Activated T-helper 17 cell treated with anti-CD3 and anti-CD28 coated beads, Interleukin-2, amount 50 U/mL, for 72 hours (primary cell): ENCODE measurements at regions not wholly inside any gene's neighbourhood (a gene's known extent, or its start where the extent isn't known, plus 50 kb on each side); places are given as distances from the start of the nearest gene placed in this dataset.
"Not testable (repeated sequence)": the region's sequence is repeated elsewhere in the genome, so short reads cannot be mapped to it uniquely, and the experiment has no call there.

Source experiments
- ATAC-seq: fragments of 150-1000 bp; cut with Tn5 transposase; replicated peaks from 2 replicates; pipeline ENCODE4 v1.10.0; 2021; ENCODE audit warnings: mild to moderate bottlenecking, moderate library complexity
- H3K27ac Mint-ChIP-seq: one replicate; pipeline ENCODE4 v1.8.0; 2022; ENCODE audit warnings: mixed read lengths
- H3K27me3 Mint-ChIP-seq: one replicate; pipeline ENCODE4 v1.8.0; 2022; ENCODE audit warnings: mixed read lengths
- H3K36me3 Mint-ChIP-seq: one replicate; pipeline ENCODE4 v1.8.0; 2022; ENCODE audit warnings: low read depth, mild to moderate bottlenecking, mixed read lengths
- H3K4me1 Mint-ChIP-seq: one replicate; pipeline ENCODE4 v1.8.0; 2022; ENCODE audit warnings: mixed read lengths
- H3K4me3 Mint-ChIP-seq: one replicate; pipeline ENCODE4 v1.8.0; 2022; ENCODE audit warnings: mild to moderate bottlenecking, mixed read lengths
- H3K9me3 Mint-ChIP-seq: one replicate; pipeline ENCODE4 v1.8.0; 2022; ENCODE audit warnings: mixed read lengths

- H3K4me1 Mint-ChIP-seq, H3K4me3 Mint-ChIP-seq, H3K27me3 Mint-ChIP-seq, H3K27ac Mint-ChIP-seq, H3K36me3 Mint-ChIP-seq, ATAC-seq: not testable (repeated sequence)
- peaks cover 18% of the 10 kb centered on the region for H3K9me3 Mint-ChIP-seq
These were observed 64.5 kb upstream of the HTR1E start for GRCh38 chr6:86872810-86873209.

- no peaks in the 10 kb centered on the region for H3K36me3 Mint-ChIP-seq
- no peak overlapping the region for H3K27ac Mint-ChIP-seq
- H3K27me3 Mint-ChIP-seq = no peaks in the 10 kb centered on the region
- no peaks in the 10 kb centered on the region for H3K4me1 Mint-ChIP-seq
- H3K4me3 Mint-ChIP-seq = no peak overlapping the region
- peaks cover 18% of the 10 kb centered on the region for H3K9me3 Mint-ChIP-seq
- no peak for ATAC-seq
These were observed 65.6 kb upstream of the HTR1E start for GRCh38 chr6:86871681-86872080.

- peaks cover 22% of the 10 kb centered on the region for H3K9me3 Mint-ChIP-seq
- no peak overlapping the region for H3K4me3 Mint-ChIP-seq
- H3K36me3 Mint-ChIP-seq = no peaks in the 10 kb centered on the region
- ATAC-seq = no peak
- no peak overlapping the region for H3K27ac Mint-ChIP-seq
- no peaks in the 10 kb centered on the region for H3K4me1 Mint-ChIP-seq
- no peaks in the 10 kb centered on the region for H3K27me3 Mint-ChIP-seq
These were observed 67.8 kb upstream of the HTR1E start for GRCh38 chr6:86869500-86869899.

DNA sequence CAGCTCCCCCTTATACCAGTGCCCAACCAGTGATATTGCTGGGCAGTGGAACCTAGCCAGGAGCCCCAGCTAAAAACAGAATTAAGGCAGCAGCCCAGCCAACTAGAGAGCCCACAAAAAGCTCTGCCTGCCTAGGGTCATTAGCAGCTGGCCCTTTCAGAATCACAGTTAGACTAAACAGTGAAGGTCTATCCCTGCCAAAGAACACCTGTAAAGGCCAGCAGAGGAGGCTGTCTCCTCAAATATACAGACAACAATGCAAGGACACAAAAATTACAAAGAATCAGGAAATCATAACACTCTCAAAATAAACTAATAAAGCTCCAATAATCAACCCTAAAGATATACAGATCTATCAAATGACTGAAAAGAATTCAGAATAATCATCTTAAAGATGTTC is 77.8 kb upstream of the HTR1E start:
- Mint-ChIP-seq H3K27ac (no peak overlapping the region), H3K4me1 (no peaks in the 10 kb centered on the region), H3K4me3 (no peak overlapping the region), H3K9me3 (no peaks in the 10 kb centered on the region), H3K36me3 (no peaks in the 10 kb centered on the region), H3K27me3 (no peaks in the 10 kb centered on the region)
- no peak for ATAC-seq

- Mint-ChIP-seq H3K36me3 (no peaks in the 10 kb centered on the region), H3K4me3 (no peak overlapping the region)
- ATAC-seq = no peak
These were observed 78.4 kb upstream of the HTR1E start for GRCh38 chr6:86858970-86859369.

GRCh38 chr6:86857783-86858182 is 79.5 kb upstream of the HTR1E start:
- no peak for ATAC-seq
- H3K36me3 Mint-ChIP-seq = no peaks in the 10 kb centered on the region
- no peaks in the 10 kb centered on the region for H3K4me1 Mint-ChIP-seq
- no peaks in the 10 kb centered on the region for H3K9me3 Mint-ChIP-seq
- H3K27ac Mint-ChIP-seq = no peak overlapping the region
- no peaks in the 10 kb centered on the region for H3K27me3 Mint-ChIP-seq
- H3K4me3 Mint-ChIP-seq = no peak overlapping the region

More at GRCh38 chr6:86858970-86859369, 78.4 kb upstream of the HTR1E start:
- no peaks in the 10 kb centered on the region for H3K27me3 Mint-ChIP-seq
- no peaks in the 10 kb centered on the region for H3K4me1 Mint-ChIP-seq
- no peaks in the 10 kb centered on the region for H3K9me3 Mint-ChIP-seq
- H3K27ac Mint-ChIP-seq = no peak overlapping the region

GRCh38 chr6:86856937-86857563 is 80.3 kb upstream of the HTR1E start:
- Mint-ChIP-seq H3K27me3 (no peaks in the 10 kb centered on the region), H3K4me1 (no peaks in the 10 kb centered on the region), H3K36me3 (no peaks in the 10 kb centered on the region), H3K9me3 (no peaks in the 10 kb centered on the region), H3K27ac (no peak overlapping the region), H3K4me3 (no peak overlapping the region)
- ATAC-seq = no peak

GRCh38 chr6:86856379-86856778 is 80.9 kb upstream of the HTR1E start:
- Mint-ChIP-seq H3K4me1 (no peaks in the 10 kb centered on the region), H3K27me3 (no peaks in the 10 kb centered on the region), H3K4me3 (no peak overlapping the region), H3K27ac (no peak overlapping the region), H3K36me3 (no peaks in the 10 kb centered on the region), H3K9me3 (no peaks in the 10 kb centered on the region)
- no peak for ATAC-seq

- ATAC-seq = no peak
- no peak overlapping the region for H3K4me3 Mint-ChIP-seq
- H3K9me3 Mint-ChIP-seq = no peaks in the 10 kb centered on the region
- no peaks in the 10 kb centered on the region for H3K27me3 Mint-ChIP-seq
- no peaks in the 10 kb centered on the region for H3K4me1 Mint-ChIP-seq
- H3K36me3 Mint-ChIP-seq = no peaks in the 10 kb centered on the region
- no peak overlapping the region for H3K27ac Mint-ChIP-seq
These were observed 88.3 kb upstream of the HTR1E start for GRCh38 chr6:86848986-86849385.

DNA sequence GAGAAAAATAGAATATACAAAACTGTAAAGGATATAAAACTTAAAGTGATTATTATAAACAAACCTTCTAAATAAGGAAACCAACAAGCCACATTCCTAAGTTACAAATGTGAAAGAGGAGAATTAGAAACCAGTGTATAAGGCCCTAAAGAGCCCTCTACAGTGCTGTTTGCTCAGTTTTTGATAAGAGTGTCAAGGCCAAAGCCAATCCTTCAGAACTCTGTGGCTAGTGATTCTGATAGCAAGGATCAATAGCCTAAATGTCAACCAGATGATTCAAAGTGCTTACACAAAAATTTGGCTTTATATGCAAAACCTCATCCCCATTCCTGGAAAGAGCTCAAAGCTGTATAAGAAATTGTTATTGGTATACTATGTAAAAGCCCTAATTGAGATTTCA is 104.6 kb upstream of the HTR1E start:
- Mint-ChIP-seq H3K4me1 (no peaks in the 10 kb centered on the region), H3K27ac (no peak overlapping the region), H3K27me3 (peaks cover 6% of the 10 kb centered on the region), H3K9me3 (peaks cover 8% of the 10 kb centered on the region), H3K4me3 (no peak overlapping the region), H3K36me3 (no peaks in the 10 kb centered on the region)
- no peak for ATAC-seq

- no peak overlapping the region for H3K27ac Mint-ChIP-seq
- H3K27me3 Mint-ChIP-seq = peaks cover 6% of the 10 kb centered on the region
- no peaks in the 10 kb centered on the region for H3K4me1 Mint-ChIP-seq
- no peaks in the 10 kb centered on the region for H3K36me3 Mint-ChIP-seq
- no peak for ATAC-seq
- peaks cover 5% of the 10 kb centered on the region for H3K9me3 Mint-ChIP-seq
- no peak overlapping the region for H3K4me3 Mint-ChIP-seq
These were observed 111.9 kb upstream of the HTR1E start for GRCh38 chr6:86825436-86825835.

DNA sequence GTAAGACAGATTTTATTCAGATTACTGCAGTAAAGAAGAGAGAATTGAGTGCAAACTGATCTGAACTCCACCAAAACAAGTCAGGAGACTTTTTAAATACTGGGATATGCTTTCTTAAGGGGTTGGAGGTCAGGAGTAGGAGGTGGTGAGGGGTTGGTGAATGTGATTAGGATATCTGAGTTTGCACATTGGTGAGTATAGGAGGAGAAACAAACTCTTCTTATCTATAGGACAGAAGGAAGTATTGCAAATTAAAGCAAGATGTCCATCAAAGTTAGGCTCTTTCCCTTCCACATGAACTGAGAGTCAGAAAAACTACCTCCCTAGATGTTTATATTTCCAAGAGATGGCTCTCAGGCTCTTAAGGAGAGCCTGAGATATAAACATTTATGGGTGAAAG is 114.6 kb upstream of the HTR1E start:
- Mint-ChIP-seq H3K27me3 (no peaks in the 10 kb centered on the region), H3K36me3 (no peaks in the 10 kb centered on the region), H3K4me3 (no peak overlapping the region), H3K9me3 (peaks cover 4% of the 10 kb centered on the region), H3K27ac (no peak overlapping the region), H3K4me1 (no peaks in the 10 kb centered on the region)
- ATAC-seq = no peak

DNA sequence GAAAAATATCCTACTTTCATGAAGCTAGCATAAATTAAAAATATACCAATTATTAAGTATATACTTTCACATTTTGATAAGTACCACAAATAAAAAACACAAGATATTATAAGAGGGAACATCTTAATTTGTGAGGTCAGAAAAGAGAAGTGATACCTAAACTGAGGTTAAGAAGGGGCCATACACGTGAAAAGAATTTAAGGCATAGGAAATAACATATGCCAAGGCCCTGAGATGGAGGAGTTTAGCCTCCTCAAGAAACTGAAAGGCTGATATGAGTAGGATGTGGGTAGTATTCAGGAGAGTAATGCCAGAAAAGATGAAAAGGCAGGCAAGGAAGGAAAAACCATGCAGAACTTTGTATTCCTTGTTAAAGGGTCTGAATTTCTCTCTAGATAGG is 116.6 kb upstream of the HTR1E start:
- no peaks in the 10 kb centered on the region for H3K27me3 Mint-ChIP-seq
- H3K4me1 Mint-ChIP-seq = no peaks in the 10 kb centered on the region
- peaks cover 7% of the 10 kb centered on the region for H3K9me3 Mint-ChIP-seq
- ATAC-seq = no peak
- no peaks in the 10 kb centered on the region for H3K36me3 Mint-ChIP-seq
- H3K27ac Mint-ChIP-seq = no peak overlapping the region
- H3K4me3 Mint-ChIP-seq = no peak overlapping the region

- Mint-ChIP-seq H3K4me1 (no peaks in the 10 kb centered on the region), H3K27me3 (no peaks in the 10 kb centered on the region), H3K9me3 (peaks cover 9% of the 10 kb centered on the region), H3K4me3 (no peak overlapping the region), H3K27ac (no peak overlapping the region), H3K36me3 (no peaks in the 10 kb centered on the region)
- no peak for ATAC-seq
These were observed 143.7 kb upstream of the HTR1E start for GRCh38 chr6:86793649-86794048.

DNA sequence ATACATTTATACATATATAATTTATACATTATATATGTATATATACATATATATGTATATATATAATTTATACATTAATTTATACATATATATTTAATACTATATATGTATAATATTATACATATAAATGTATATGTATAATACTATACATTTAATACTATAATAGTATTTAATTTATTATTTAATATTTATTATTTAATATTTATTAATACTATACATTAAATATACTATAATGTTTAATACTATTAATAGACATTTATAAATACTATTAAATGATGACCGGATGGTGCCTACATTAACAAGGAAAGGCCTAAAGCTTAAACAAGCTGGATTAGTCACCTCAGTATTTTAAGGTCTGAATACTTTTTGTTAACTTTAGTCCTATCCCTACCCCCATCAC is 145.9 kb upstream of the HTR1E start:
- Mint-ChIP-seq H3K9me3 (peaks cover 6% of the 10 kb centered on the region), H3K4me3 (no peak overlapping the region), H3K27me3 (no peaks in the 10 kb centered on the region), H3K36me3 (no peaks in the 10 kb centered on the region), H3K27ac (no peak overlapping the region), H3K4me1 (no peaks in the 10 kb centered on the region)
- ATAC-seq = no peak

- no peak overlapping the region for H3K4me3 Mint-ChIP-seq
- no peak for ATAC-seq
- H3K27me3 Mint-ChIP-seq = no peaks in the 10 kb centered on the region
- no peak overlapping the region for H3K27ac Mint-ChIP-seq
- H3K4me1 Mint-ChIP-seq = no peaks in the 10 kb centered on the region
- H3K9me3 Mint-ChIP-seq = peaks cover 6% of the 10 kb centered on the region
- no peaks in the 10 kb centered on the region for H3K36me3 Mint-ChIP-seq
These were observed 147.4 kb upstream of the HTR1E start for GRCh38 chr6:86789779-86790411.
